ENCODE measurements at regions not wholly inside any gene's neighbourhood (a gene's known extent, or its start where the extent isn't known, plus 50 kb on each side); places are given as distances from the start of the nearest gene placed in this dataset.

DNA sequence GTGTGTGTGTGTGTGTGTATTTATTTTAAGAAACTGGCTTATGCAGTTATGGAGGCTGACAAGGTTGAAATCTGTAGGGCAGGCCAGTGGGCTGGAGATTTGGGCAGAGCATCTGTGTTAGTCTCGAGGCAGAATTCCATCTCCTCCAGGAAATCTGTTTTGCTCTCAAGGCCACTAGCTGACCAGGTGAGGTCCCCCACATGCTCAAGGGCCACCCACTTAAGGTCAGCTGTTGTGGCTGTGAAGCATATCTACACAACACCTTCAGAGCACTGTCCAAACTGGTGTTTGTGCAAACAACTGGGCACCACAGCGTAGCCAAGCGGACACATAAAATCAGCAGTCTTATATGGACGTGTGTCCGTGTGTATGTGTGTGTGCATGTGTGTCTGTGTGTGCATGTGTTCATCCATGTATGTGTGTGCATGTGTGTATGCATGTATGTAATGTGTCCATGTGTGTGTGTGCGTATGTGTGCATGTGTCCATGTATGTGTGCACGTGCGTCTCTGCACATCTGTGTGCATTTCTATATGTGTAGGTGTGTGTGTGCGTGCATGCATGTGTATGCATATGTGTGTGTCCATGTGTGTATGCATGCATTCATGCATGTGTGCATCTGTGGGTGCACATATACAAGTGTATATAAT, 400.9 kb downstream of the BRD1 start:
- DNase-seq (no peak), ATAC-seq (no peak)
- Mint-ChIP-seq H3K4me1 (no peaks in the 10 kb centered on the region), H3K4me3 (no peak overlapping the region), H3K27me3 (peaks cover 20% of the 10 kb centered on the region), H3K9me3 (no peaks in the 10 kb centered on the region), H3K27ac (no peak overlapping the region)

DNA sequence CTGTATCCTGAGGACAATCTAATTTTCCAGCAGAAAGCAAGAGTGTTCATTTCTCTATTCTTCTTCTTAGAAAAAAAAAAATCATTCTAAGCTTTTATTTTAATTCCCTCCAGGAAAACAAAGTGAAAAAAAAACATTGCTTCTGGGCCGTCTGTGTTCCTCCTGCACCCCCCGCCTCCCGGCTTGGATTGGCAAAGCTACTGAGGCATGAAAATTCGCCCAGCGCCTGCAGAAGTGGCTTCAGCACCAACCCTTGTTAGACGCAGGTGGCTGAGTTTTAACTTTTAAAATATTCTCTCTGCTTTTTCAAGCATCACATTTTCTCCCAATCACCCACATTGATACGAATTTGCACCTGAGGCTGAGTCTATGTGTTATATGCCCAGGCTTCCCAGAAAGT, 401.6 kb downstream of the BRD1 start:
- Mint-ChIP-seq H3K27me3 (peaks cover 20% of the 10 kb centered on the region), H3K4me1 (no peaks in the 10 kb centered on the region), H3K4me3 (no peak overlapping the region), H3K27ac (no peak overlapping the region), H3K9me3 (peaks cover 0 to 2% of the 10 kb centered on the region in 2 donors)
- no peak for DNase-seq
- no peak for ATAC-seq

DNA sequence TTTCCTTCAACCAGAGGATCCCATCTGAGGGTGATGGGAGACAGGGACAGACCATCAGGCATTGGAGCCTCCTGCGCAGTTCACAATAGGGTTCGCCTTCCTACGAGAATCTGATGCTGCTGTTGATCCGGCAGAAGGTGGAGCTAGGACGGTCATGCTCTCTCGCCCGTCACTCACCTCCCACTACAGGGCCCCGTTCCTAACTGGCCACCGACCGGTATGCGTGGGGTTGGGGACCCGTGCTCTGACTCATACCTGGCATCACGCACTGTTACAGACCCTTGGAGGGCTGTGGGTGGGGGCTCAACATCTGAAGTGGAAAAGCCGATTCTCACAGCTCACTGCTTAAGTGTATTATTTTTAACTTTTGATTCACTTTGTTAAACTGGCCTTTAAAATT, 402.3 kb downstream of the BRD1 start:
- Mint-ChIP-seq H3K9me3 (peaks cover 0 to 9% of the 10 kb centered on the region in 2 donors), H3K27me3 (peaks cover 20% of the 10 kb centered on the region), H3K27ac (no peak overlapping the region), H3K4me3 (no peak overlapping the region), H3K4me1 (no peaks in the 10 kb centered on the region)
- ATAC-seq, result no peak
- no peak for DNase-seq

DNA sequence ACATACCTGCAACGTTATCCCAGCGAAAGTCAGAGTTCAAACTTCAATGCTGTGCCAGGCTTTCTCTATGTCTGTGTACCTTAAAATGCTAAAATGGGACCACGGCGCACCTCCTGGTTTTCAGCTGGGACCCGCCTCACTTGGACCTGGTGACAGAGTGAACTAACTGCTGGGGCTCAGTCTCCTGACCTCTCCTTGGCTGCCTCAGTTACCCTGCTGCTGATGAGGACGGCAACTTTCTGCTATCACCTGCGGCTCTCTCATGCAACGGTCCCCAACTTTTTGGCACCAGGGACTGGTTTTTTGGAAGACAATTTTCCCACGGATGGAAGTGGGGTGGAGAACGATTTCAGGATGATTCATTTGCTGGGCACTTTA, 402.8 kb downstream of the BRD1 start:
- Mint-ChIP-seq H3K27me3 (peaks cover 20% of the 10 kb centered on the region), H3K9me3 (peaks cover 0 to 9% of the 10 kb centered on the region in 2 donors), H3K27ac (no peak overlapping the region), H3K4me1 (no peaks in the 10 kb centered on the region), H3K4me3 (no peak overlapping the region)
- no peak for DNase-seq
- no peak for ATAC-seq

DNA sequence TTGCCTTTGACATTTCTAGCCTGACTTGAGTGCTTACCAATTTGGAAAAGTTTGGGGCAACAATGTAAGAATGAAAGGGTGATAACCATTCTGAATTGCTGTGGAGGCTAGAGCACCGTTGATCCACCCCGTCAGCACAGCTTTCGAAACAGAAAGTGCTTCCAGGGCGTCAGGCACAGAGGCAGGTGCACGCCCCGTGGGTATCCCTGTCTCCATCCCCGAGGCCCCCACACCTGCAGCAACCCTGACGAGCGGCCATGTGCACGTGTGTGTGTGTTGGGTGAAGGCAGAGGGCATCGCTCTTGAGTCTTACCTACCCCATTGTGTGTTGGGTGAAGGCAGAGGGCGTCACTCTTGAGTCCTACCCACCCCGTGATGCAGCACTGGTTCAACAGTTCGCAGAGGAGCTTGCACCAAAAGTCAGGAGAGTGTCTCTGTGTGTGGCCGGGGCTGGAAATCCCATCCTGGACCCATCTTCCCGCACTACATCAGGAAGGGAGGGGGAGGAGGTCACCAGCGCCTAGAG, 404.5 kb downstream of the BRD1 start:
- ATAC-seq (no peak), DNase-seq (no peak)
- no peak overlapping the region for H3K4me3 Mint-ChIP-seq
- H3K27me3 Mint-ChIP-seq, result peaks cover 19% of the 10 kb centered on the region
- H3K9me3 Mint-ChIP-seq, result peaks cover 0 to 9% of the 10 kb centered on the region in 2 donors
- H3K4me1 Mint-ChIP-seq, result no peaks in the 10 kb centered on the region
- H3K27ac Mint-ChIP-seq, result no peak overlapping the region

DNA sequence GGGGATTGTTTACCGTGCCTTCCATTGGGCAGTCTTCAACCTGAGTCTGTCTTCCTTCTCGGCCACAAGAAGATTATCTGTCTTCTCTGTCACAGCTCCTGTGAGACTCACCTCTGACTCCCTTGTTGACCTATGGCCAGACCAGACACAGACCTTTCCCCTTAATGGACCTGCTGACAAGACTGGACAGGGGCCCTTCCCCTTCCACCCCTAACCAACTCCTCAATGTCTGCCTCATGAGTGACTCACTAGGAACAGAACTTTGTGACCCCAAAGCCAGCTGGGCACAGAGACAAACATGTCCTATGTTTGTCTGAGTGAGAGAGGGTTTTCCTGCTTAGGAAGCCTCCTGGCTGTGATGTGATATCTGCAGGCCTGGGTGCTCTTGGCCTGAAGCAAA, 405.0 kb downstream of the BRD1 start:
- peaks cover 14% of the 10 kb centered on the region for H3K27me3 Mint-ChIP-seq
- no peak overlapping the region for H3K4me3 Mint-ChIP-seq
- no peaks in the 10 kb centered on the region for H3K4me1 Mint-ChIP-seq
- no peak for ATAC-seq
- no peak overlapping the region for H3K27ac Mint-ChIP-seq
- DNase-seq, result no peak
- H3K9me3 Mint-ChIP-seq, result peaks cover 0 to 9% of the 10 kb centered on the region in 2 donors

DNA sequence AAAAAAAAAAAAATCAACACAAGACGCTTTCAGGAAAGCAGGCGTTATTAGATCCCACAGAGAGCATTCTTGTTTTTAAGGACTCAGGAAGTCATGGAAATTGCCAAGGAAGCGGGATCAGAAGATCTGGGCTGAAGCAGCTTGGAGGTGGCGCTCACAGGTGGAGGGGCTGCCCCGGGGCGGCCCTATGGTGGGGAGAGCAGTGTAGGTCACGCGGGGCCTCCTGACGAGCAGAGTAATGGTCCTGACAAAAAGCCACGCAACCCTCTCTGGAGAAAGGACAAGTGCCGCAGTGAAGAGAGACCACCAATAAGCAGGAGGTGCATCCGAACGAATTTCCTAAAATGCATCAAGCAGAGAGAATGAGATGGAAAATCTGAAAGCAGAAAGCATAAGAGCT, 407.0 kb downstream of the BRD1 start:
- no peak for ATAC-seq
- Mint-ChIP-seq H3K4me3 (no peak overlapping the region), H3K27ac (no peak overlapping the region), H3K4me1 (no peaks in the 10 kb centered on the region), H3K9me3 (peaks cover 0 to 9% of the 10 kb centered on the region in 2 donors), H3K27me3 (peaks cover 9% of the 10 kb centered on the region)
- no peak for DNase-seq

DNA sequence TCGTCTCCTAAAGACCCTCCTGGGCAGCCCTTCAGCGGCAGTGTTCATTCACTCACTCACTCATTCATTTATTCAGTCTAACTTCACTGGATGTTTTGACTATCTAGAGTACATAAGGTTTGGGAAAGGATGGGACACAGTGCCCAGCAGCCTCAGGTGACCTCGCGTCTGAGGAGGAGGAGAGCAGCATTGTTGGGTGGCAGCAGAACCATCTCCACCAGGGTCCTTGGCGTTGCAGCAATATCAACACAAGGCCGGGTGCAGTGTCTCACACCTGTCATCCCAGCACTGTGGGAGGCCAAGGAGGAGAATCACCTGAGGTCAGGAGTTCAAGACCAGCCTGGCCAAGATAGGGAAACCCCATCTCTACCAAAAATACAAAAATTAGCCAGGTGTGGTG, 408.0 kb downstream of the BRD1 start:
- Mint-ChIP-seq H3K4me1 (no peaks in the 10 kb centered on the region), H3K27ac (no peak overlapping the region), H3K9me3 (peaks cover 0 to 9% of the 10 kb centered on the region in 2 donors), H3K4me3 (no peak overlapping the region), H3K27me3 (peaks cover 1% of the 10 kb centered on the region)
- no peak for DNase-seq
- ATAC-seq, result no peak

DNA sequence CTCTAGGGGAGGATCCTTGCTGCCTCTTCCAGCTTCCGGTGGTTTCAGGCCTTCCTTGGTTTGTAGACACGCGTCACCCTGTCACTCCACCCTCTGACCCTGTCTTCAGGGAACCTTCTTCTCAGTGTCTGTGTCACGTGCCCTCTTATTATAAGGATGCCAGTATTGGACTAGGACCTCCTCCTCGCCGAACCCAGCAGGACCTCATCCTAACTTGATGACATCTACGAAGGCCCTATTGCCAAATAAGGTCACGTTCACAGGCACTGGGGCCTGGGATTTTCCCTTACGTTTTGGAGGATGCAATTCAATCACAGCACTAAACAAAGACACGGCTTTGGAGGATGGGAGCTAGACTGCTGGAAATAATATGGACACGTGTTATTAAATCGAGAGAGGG, 408.7 kb downstream of the BRD1 start:
- Mint-ChIP-seq H3K4me3 (no peak overlapping the region), H3K9me3 (peaks cover 0 to 9% of the 10 kb centered on the region in 2 donors), H3K27ac (no peak overlapping the region), H3K4me1 (no peaks in the 10 kb centered on the region), H3K27me3 (no peaks in the 10 kb centered on the region)
- DNase-seq (no peak), ATAC-seq (no peak)

DNA sequence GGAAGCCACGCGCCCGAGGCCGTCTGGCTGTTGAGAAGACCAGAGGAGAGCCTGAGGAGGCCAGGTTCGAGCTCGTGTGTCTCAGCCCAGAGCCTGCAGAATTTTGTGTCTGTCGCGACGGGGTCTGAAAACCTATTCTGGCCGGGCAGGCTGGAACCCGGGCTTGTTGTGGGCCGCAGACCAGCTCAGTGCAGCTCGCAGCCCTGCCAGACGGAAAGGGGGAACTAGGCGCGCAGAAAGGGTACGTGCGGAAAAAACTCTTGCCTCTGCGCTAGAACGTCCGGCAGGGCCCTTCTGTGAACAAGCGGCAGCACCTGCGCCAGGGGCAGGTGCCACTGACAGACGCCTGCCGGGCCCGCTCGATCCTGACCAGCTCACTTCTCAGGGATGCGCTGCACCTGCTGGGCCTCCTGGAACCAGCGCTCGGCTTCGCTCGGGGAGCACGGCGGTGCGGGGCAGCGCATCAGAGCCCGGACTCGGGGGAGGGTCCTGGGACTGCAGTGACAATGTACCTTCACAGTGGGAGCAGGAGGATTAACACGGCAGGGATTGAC, 409.3 kb downstream of the BRD1 start:
- no peak for ATAC-seq
- H3K4me3 Mint-ChIP-seq, result no peak overlapping the region

DNA sequence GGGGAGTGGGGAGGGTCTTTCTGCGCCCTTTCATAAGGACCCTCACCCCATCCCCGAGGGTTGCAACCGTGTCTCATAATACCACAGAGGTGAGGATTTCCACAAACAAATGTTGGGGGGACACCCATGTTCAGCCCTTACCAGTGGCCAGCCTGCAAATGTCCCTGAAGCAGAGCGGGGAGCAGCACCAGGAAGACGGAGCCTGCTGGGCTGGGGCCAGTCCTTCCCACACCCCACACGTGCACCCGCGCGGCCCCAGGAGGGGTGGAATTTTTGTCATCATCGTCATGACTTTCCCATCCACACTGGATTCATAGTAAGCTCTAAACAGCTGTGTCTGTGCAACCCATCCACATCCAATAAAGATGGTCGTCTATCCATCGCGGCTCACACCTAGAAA, 409.8 kb downstream of the BRD1 start:
- Mint-ChIP-seq H3K27ac (no peak overlapping the region), H3K9me3 (peaks cover 0 to 9% of the 10 kb centered on the region in 2 donors), H3K4me1 (no peaks in the 10 kb centered on the region), H3K27me3 (no peaks in the 10 kb centered on the region), H3K4me3 (no peak overlapping the region)
- no peak for ATAC-seq
- DNase-seq, result no peak

More for the DNA sequence above, 409.3 kb downstream of the BRD1 start:
- peaks cover 0 to 9% of the 10 kb centered on the region in 2 donors for H3K9me3 Mint-ChIP-seq
- H3K4me1 Mint-ChIP-seq, result no peaks in the 10 kb centered on the region
- no peak overlapping the region for H3K27ac Mint-ChIP-seq
- H3K27me3 Mint-ChIP-seq, result no peaks in the 10 kb centered on the region
- no peak for DNase-seq

DNA sequence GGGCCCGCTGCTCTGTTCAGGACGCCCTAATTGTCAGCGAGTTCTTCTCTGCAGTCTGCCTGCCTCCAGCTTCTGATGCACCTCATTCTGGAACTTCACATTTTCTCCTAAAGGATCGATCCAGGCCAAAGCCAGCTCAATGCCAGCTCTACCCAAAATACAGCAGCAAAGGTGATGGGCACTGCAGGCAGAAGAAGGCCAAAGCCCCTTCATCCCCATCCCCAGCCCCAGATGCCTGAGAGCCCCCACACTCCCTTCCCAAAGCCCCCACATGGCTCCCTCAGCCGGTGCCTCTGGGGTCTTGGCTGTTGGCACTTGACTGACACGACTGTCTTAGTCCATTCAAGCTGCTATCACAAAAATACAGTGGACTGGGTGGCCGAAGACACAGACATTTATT, 410.3 kb downstream of the BRD1 start:
- Mint-ChIP-seq H3K27me3 (no peaks in the 10 kb centered on the region), H3K9me3 (peaks cover 0 to 9% of the 10 kb centered on the region in 2 donors), H3K27ac (no peak overlapping the region), H3K4me3 (no peak overlapping the region), H3K4me1 (no peaks in the 10 kb centered on the region)
- no peak for ATAC-seq
- DNase-seq, result no peak

DNA sequence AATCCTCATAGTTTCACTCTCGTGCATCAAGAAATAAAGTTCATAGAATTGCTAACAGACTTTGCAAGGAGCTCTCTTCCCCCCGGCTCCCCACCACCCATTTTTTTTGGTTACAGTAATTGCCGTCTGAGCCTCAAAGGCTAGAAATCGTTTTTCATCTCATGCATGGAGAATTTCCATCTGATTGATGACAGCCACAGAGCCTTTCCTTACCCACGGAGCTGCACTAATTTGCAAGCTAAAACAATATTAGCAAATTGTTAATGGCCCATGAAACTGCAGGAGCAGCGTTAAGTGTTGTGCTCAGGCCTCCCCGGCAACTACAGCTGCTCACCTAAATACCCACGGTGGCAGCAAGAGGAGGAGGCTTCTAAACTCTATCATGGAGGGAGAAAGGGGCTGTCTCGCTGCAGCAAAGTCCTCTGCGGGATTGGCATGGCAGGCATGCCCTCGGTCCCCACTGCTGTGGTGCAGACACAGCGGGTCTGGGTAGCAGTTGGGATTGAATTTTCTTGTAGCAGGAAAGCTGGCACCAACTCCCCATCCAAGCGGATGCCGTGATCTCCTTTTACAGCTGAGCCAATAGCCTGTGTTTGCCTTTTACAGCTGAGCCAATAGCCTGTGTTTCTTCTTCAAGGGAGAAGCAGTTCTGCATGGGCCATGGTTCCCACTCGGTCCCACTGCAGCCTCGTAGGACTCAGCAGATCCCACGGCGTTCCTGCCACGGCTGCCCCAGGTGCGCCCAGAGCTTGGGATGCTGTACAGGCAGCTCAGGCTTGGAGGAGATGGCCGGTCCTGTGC, 412.3 kb downstream of the BRD1 start:
- no peaks in the 10 kb centered on the region for H3K4me1 Mint-ChIP-seq
- ATAC-seq (no peak), DNase-seq (no peak)
- no peak overlapping the region for H3K27ac Mint-ChIP-seq
- H3K9me3 Mint-ChIP-seq, result no peaks in the 10 kb centered on the region
- H3K27me3 Mint-ChIP-seq, result peaks cover 8% of the 10 kb centered on the region
- H3K4me3 Mint-ChIP-seq, result no peak overlapping the region

DNA sequence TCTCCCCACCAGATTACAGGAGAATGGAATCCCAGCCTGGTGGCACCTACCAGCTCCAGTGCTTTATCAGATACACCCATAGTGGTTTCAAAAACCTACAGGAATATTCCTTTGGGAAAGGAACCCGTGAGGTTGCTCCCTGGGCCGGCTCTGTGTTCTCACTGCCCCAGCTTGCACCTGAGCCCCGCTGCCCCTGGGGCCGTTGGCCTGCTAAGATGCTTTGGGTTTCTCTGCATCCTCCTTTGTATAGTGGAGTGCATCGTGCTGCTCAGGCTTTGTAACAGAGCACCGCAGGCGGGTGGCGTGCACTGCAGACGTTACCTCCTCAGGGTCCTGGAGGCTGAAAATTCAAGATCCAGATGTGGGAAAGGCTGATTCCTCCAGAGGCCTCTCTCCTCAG, 414.1 kb downstream of the BRD1 start:
- no peak overlapping the region for H3K27ac Mint-ChIP-seq

DNA sequence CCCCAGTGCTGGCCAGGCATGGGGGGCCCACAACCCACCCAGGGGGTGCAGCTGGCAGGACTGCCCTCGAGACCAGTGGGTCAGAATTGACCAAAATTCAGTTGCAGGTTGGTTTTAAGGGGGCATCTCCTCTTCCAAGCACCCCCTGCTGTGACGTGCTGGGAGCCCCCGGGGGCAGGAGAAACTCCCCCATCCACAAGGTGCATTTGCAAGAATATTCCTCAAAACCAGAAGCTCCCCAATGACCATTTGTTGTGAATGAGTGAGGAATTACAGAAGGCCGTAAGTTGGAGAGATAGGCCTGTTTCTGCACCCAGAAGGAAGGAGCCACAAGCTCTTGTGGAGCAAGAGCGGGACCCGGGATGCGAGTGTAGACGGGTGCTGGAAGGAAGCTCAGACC, 414.5 kb downstream of the BRD1 start:
- no peak overlapping the region for H3K27ac Mint-ChIP-seq
- DNase-seq, result no peak
- peaks cover 10% of the 10 kb centered on the region for H3K27me3 Mint-ChIP-seq
- no peak overlapping the region for H3K4me3 Mint-ChIP-seq
- H3K9me3 Mint-ChIP-seq, result peaks cover 0 to 3% of the 10 kb centered on the region in 2 donors
- H3K4me1 Mint-ChIP-seq, result no peaks in the 10 kb centered on the region
- ATAC-seq, result no peak

More for the DNA sequence above, 414.1 kb downstream of the BRD1 start:
- DNase-seq (no peak), ATAC-seq (no peak)
- no peak overlapping the region for H3K4me3 Mint-ChIP-seq
- peaks cover 8% of the 10 kb centered on the region for H3K27me3 Mint-ChIP-seq
- no peaks in the 10 kb centered on the region for H3K4me1 Mint-ChIP-seq
- peaks cover 0 to 3% of the 10 kb centered on the region in 2 donors for H3K9me3 Mint-ChIP-seq

DNA sequence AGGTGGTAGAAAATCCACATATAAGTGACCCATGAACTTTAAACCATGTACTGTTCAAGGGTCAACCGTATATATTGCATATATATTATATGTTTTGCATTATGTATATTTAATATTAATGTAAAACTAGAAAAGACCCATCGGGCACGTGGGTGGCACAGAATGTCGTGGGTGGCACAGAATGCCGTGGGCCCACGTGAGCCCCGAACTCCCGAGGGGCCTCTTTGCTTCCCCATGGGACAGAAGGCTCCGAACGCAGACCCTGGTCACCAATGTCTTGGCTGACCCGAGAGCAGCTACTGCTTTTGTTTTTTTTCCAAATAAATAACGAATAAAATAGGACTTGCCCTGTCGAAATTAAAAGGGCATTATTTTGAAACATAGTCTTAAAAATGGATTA, 415.4 kb downstream of the BRD1 start:
- Mint-ChIP-seq H3K27me3 (peaks cover 16% of the 10 kb centered on the region), H3K4me1 (no peaks in the 10 kb centered on the region), H3K9me3 (peaks cover 0 to 3% of the 10 kb centered on the region in 2 donors), H3K27ac (no peak overlapping the region), H3K4me3 (no peak overlapping the region)
- ATAC-seq (no peak), DNase-seq (no peak)

All from stimulated activated naive CD8-positive, alpha-beta T cell treated with anti-CD3 and anti-CD28 coated beads, Interleukin-15, amount 100 ng/mL, for 72 hours (primary cell).